Effector CD4-positive, alpha-beta T cell (primary cell): ENCODE measurements at regions not wholly inside any gene's neighbourhood (a gene's known extent, or its start where the extent isn't known, plus 50 kb on each side); places are given as distances from the start of the nearest gene placed in this dataset.

Source experiments
- DNase-seq: peaks from one replicate; pipeline ENCODE4 v3.0.0-alpha.2; 2020

DNA sequence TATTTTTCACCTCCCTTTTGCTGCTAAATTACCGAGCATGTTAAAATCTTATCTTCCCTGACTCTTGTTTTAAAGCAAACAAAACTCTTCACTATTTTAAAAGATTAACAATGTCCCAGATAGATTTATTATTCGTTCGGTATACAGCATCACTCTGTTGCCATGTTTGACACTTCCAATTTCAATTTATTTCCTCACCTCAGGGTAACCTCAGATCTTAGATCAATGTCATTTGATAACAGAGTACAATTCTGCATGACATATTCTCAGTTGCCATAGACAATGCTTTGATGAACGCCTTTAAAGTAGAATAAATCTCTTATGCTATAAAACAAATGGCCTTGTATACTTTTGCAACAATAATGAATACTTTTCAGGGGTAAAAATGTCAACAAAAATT lies 1078.1 kb upstream of the IGFBP7 start:
- DNase-seq = no peak

DNA sequence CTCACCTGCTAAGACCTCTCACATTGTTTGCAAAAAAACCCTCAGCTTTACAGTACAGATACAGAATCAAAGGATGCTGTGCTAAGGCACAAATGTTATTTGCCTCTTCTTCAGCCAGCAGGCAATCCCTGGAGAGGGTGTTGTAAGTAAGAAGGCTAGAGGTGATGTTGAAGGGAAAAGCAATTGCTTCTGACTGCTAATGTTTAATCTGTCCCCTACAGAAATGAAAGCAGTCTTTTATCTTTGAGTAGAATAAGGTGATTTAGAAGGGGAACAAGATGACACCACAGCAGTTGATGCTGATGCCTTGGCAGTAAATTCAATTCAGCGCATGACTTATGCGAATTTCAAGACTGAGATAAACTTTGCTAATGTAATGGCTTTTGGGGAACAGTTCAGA lies 1064.8 kb upstream of the IGFBP7 start:
- no peak for DNase-seq

DNA sequence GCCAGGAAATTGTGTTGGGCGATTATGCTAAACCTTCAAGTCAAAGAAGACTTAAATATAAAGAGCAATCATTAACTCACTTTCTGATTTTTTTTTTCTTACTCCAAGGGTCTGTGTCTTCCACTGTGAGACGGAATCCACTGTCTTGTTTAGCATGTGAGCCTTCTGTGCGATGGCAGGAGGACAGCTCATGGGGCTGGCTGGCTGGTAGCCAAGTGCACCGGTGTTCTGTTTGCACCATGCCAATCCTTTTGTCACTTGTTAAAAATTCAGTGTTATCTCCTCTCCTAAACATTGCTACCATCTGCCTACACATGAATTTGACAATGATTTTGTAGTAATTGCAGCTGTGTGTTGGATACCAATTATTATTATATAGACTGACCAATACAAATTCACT lies 1056.3 kb upstream of the IGFBP7 start:
- no peak for DNase-seq

DNA sequence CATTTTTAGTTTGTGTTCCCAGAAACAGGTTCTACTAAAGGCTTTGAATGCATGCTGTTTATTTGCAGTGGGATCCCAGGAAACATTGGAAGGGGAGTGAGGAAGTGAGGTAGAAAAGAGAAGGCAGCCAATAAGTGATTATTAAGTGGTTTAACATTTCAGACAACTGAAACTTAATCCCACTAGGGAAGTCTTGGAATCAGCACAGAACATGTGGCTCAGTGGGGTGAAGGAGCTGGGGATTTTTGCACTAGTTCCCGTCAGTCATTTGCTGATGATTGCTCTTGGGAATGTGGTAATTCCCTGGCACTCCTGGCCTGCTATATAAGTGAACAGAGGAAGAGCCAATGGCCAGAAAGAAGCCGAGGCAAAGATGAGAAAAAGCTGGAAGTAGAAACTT lies 1053.0 kb upstream of the IGFBP7 start:
- DNase-seq = no peak

DNA sequence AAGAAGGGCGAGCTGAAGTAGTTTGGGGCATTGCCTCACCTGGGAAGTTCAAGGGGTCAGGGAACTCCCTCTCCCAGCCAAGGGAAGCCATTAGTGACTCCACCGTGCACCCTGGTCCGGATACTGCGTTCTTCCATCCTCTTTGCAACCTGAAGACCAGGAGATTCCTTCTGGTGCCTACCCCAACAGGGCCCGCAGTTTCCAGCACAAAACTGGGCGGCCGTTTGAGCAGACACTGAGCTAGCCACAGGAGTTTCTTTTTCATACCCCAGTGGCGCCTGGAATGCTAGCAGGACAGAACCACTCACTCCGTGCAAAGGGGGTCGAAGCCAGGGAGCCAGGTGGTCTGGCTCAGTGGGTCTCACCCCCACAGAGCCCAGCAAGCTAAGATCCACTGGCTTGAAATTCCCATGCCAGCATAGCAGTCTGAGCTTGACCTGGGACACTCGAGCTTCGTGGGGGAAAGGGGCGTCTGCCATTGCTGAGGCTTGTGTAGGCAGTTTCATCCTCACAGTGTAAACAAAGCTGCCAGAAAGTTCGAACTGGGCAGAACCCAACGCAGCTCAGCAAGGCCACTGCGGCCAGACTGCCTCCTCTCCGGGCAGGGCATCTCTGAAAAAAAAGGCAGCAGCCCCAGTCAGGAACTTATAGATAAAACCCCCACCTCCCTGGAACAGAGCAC lies 1039.4 kb upstream of the IGFBP7 start:
- DNase-seq = no peak

DNA sequence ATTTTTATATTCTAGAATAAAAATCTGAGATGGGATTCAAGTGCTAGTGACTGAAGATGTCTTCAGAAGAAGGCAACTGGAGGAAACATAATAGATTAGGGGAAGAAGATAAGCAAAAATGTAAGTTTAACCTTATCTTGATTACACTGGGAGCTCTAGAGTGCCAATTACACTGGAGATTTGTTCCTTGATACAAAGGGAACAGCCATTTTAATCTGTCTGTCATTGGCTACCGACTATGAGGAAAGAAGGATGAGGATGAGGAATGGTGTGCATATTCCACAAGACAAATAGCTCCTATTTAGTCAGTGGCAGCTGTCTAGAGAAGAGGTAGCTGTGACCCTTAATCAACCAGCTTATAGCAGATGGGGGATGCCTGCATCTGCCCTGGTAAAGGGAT lies 1034.5 kb upstream of the IGFBP7 start:
- no peak for DNase-seq

DNA sequence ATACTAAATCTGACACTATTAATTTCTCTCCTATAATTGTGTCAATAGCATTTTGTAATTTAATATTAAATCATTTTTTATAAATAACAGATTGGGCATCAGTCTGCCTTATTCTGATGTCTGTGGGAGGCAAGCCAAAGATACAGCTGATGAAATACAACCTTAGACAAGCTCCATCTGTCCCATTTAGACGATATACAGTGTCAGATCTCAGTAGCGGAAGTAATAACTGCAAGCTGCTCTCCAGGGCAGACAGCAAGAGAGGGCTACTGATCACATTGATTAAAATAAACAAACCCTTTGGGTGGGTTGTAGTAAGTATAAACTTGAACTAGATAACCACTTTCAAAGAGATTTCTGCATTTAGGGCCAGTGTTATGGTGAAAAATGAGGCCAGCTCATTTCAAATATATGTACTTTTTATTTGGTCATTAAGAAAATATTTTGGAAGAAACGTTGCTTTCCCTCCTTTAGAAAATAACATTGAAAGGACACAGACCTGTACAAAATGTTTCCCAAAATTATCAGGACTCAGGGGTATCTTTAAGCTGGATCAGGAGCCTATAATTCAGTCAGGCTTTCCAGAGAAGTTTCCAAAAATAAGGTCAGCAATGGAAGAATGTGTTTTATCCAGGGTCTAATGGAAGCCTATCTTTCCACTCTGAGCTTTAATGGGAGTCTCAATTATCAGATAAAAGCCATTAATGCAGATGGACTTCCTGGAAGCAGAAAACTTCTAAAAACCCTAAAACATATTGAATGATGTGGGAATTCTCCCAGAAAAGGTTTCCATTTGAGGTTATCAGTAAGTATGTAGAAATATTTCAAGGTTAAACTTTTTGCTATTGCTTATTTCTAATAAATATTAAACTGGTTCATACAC lies 1028.8 kb upstream of the IGFBP7 start:
- no peak for DNase-seq

DNA sequence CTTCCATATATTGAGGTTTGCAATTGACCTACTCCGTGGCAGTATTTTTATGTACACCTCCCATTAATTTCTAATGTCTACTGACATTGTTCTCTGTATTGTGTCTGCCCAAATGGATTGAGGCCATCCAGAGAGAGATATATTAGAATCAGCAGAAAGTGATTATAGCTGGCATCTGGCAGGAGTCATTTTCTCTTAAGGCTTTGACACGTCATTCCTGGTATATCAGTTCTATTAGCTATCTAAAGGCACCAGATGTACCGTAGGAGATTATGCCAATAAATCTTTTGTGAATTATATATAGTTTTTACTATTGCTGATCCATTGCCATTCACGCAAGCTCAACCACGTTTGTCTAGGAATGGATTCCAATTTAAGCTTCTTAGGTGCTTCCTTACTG lies 1026.4 kb upstream of the IGFBP7 start:
- DNase-seq = no peak

DNA sequence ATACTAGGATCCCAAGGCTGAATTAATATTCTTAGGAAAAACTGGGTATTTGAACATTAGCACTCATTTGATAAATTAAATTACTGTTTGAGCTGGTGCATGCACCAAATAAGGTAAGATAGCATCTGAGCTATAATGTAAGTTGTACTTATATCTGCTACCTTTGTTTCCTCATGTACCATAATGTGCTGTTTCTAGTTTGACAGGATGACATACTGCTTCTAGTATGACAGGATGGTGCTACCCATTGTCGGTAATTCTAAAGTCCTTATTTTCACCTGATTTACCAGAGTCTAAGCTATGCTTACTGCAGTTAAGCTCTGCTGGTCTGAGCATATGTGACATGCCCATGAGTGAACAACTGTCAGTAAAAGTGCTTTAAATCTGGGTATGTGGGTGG lies 1017.5 kb upstream of the IGFBP7 start:
- DNase-seq = no peak

DNA sequence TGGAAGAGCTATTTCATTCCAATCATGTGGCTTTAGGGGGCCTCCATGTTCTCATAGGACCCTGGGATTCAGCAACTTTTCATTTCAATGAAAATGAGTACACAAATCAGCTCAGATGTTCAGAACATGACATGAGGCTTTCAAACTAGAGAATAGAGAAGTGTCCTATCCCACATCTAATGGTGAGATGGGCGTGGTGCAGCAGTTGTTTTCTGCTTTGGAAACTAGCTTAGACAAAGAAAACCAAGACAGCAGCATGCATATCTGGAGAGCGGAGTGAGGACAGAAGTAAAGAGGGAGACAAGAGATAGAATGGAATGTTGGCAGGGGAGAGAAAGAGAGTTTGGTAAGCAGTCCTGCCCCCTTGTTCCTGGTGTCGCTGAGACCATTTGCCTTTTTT lies 1009.1 kb upstream of the IGFBP7 start:
- DNase-seq = no peak

DNA sequence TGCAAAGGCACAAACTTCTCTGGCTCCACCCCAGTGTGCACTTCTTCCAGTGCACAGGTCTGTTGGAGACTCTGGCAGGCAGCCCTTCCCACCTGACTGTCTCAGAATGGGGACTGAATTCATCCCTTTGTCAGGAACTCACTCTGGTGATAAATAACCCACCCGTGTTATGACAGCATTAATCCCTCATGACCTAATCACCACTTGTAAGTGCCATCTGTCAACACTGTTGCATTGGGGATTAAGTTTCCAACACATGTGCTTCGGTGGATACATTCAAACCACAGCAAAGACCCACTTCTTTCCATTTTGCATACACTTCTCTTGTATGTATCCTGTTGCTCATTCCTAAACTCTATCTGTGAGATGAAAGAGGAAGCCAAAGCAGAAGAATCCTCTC lies 1002.9 kb upstream of the IGFBP7 start:
- no peak for DNase-seq

DNA sequence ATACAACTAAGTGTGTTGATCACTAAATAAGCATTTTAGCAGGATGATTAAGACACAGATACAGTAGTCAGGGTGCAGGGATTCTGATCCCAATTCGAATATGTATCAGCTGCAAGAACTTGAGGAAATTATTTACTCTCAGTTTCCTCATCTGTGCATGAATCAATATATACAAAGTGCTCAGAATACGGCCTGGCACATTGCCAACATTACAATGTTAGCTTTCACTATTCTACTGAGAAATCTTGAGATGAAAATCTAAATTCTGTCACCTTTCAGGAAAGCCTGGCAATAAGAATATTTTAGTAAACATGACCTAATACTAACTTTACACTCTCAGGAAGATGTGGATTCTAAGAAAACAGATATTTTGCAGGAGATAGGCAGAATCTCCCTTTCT lies 1001.6 kb upstream of the IGFBP7 start:
- no peak for DNase-seq

DNA sequence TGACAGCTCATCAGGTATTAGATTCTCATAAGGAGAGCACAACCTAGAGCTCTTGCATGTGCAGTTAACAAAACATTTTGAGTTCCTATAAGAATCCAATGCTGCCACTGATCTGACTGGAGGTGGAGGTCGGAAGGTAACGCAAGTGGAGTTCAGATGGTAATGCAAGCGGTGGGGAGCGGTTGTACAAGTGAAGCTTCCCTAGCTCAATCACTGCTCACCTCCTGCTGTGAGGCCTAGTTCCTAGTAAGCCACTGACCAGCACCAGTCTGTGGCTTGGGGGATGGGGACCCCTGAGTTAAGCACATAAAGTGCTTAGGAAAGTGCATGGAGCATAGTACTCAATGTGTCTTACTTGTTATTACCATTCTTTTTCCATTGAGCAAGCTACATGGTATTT lies 983.2 kb upstream of the IGFBP7 start:
- no peak for DNase-seq

DNA sequence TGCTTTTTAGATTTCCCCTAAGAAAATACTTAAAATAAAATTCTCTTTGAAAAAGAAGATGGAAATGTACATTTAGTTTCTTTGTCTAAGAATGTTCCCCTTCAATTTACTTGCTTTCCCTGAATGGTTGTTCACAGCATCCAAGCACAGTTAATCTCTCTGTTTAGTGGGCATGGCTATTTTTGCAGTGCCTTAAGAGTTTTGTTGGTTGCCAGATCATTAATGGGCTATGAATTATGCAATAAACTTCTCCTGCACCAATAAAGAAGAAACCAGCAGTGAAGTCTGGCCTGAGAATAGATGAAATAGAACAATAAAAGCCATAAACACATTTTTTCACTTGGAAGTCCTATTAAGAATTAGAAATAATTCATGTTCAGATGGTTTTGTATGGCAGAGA lies 980.4 kb upstream of the IGFBP7 start:
- DNase-seq = no peak

DNA sequence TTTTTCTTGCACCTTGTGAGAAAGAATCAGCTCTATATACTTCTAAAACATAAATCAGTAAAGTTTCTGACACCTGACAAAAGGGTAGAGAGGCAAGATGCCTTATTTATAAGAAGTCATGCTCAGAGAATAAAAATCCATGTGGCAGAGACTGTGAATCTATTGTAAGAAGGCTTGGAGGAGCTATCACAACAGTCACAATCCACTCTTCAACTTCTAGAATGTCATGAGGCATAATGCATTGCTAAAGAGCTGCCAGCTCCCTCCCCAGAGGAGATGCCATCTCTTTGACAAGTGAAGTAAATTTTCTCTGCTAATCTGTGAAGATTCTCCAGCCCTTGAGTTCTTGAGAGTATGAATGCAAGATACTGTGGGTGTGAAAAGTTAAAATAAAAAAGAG lies 971.2 kb upstream of the IGFBP7 start:
- no peak for DNase-seq

DNA sequence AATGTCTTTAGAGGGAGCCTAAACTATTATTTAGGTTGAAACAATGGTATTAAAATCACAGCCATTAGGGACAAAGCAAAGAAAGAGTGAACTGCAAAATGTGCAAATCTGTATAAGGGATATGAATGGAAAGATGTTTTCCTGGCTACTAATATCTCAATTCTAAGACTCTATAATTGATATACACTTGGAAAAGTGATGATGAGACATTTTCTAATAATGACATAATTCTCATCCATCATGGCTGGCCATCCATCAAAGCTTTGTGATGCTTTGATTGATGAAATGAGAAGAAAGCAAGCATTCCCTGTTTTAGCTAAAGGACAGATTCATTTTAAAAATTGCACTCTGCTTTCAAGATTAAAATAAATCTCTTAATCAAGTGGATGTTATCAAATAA lies 965.5 kb upstream of the IGFBP7 start:
- no peak for DNase-seq

DNA sequence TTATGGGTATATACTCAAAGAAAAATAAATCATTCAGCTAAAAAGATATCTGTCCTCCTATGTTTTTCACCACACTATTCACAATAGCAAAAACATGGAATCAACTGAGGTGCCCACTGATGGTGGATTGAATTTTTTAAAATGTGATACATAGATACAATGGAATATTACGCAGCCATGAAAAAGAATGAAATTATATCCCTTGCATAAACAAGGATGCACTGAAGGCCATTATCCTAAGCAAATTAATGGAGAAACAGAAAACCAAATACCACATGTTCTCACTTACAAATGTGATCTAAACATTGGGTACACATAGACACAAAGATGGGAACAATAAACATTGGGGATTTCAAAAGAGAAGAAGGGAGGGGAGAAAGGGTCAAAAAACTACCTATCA lies 964.2 kb upstream of the IGFBP7 start:
- DNase-seq = no peak

DNA sequence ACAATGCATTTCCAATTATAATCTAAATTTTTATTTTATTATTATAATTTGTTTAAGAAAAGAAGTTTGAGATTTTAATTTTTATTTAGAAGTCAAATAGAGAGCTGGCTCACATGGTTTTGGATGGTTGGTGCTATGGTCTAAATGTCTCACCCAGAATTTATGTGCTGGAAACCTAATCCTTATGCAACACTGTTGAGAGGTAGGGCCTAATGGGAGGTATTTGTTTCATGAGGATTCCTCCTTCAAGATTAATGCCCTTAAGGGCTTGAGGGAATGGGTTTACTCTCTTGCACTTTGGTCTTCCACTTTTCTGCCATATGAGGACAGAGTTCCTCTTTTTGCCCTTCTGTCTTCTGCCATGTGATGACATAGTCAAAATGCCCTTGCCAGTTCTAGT lies 960.5 kb upstream of the IGFBP7 start:
- DNase-seq = no peak

DNA sequence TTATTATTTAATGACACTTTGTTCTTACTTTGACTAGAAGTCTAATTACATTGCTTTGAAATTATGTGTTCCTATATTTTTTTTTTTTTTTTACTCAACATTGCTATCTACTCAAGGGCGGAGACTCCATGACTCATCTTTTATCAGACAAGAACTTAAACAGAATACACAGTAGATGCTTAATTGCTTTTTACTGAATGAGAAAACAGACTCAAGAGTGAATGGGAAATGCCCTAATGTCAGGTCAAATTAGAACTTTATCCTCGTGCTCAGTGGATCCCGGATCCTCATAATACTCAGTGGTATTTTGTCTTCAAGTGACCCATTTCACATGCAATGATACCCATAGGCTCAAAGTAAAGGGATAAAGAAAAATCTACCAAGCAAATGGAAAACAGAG lies 954.5 kb upstream of the IGFBP7 start:
- DNase-seq = no peak

DNA sequence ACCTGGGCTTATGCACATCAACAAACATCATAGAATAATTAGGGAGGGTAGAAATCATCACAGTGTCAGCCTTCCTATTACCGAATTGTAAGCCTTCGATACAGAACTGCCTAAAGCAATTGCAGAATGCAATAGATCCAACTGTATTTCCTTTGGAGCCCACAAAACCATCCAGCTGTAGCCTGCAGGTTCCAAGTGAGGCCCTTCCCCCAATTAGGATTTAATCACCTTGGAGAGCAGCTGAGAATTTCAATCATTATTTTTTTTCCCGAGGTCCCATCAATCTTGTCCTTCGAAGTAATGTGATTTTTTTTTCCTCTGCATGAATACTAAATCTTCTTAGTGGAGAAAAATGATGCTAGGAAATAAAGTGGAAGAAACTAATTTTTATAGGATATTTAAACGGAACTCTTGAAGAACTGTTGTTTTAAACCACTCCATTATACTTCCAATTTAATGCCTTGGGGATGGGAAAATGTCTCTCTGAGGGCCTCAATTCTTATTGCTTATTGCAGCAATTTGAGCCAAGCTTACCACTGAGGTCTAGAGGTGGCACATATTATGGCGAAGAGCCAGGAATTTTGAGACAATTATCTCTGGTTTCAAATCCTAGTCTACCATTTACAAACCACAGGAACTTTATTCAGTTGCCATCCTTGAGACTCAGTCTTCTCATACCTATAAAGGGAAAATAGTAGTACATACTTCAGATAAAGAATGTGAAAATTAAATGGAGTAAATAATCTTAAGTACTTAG lies 953.4 kb upstream of the IGFBP7 start:
- DNase-seq = no peak

DNA sequence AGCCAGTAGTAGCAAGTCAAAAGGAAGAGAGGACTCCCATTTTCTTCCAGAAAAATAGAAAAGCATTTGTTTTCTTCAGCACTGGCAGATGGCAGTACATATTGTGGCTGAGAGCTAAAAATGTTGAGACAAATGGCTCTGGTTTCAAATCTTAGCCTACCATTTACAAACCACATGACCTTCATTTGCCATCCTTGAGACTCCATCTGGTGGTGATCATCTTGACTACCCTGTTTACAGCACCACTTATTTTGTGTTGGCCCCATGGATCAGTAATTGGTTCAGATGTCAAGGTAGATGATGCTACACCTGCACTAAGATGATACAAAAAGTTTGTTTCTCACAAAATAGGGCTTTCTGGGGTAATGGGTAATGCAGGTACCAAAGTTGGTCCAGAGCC lies 951.8 kb upstream of the IGFBP7 start:
- DNase-seq = no peak

DNA sequence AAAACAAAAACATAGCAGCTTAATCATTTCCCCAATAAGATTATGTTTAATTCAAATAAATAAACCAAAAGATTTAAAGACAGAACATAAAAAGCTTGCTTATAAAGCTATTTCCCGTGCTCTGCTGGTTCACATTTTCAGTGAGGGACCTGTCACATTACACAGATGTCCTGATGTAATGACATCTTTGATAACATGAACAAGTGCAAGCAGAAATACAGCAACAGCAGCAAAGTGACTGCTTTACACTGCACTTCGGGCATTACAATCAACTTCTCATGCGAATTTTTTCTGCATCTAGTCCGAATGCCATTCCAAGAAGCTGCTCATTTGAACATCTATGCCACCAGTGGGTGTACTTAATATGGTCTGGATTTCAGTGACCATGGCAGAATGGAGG lies 940.3 kb upstream of the IGFBP7 start:
- no peak for DNase-seq

DNA sequence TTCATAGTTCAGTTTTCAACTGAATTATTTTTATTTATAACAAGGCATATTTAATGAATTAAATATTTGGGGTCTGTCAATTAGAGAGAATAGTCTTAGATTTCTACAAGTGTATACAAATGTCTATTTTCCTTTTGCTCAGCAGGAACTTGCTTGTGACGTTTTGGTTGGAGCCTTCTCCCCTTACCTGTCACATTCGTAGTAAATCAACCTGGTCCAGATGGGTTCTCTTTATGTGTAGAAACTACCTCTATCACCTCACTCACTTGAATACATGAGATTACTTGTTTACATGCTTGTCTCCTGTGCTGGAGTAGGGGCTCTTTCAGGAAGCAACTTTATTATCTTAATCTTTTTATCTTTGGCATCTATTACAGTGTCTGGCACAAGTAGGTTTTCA lies 938.3 kb upstream of the IGFBP7 start:
- DNase-seq = no peak

DNA sequence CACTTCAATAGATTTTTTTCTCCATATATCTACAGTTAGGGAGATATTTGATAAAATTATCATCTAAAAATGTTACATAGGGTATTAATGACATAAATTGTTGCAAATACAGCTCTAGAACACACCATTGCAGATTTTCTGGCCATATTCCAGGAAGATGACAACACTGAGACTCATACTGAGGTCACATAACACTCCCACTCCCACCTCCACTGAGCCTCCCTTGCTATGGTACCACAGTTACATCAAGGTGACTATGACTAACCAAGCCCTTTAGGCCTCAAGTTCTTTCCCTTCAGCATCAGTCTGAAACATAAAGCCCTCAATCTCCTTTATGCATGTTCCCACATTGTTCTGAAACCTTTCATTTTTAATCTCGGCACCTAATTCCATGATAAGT lies 932.0 kb upstream of the IGFBP7 start:
- DNase-seq = no peak
